Trophoblast cell (in vitro differentiated cells and primary cell): ENCODE measurements at regions not wholly inside any gene's neighbourhood (a gene's known extent, or its start where the extent isn't known, plus 50 kb on each side); places are given as distances from the start of the nearest gene placed in this dataset.
"Not testable (repeated sequence)": the region's sequence is repeated elsewhere in the genome, so short reads cannot be mapped to it uniquely, and the experiment has no call there.

Experiments
- DNase-seq, 2 donors: peaks; one replicate each; pipeline ENCODE4 v3.0.0-alpha.2; 2016
- H2AFZ ChIP-seq: 2 replicates; pipeline ENCODE4 v1.6.1; 2013; ENCODE audit warnings: low read length, moderate library complexity, mild to moderate bottlenecking; ENCODE audit not compliant: insufficient read depth, poor library complexity
- H2AK5ac ChIP-seq: 2 replicates; pipeline ENCODE4 v1.6.1; 2013; ENCODE audit warnings: mild to moderate bottlenecking, low read length
- H2BK120ac ChIP-seq: 2 replicates; pipeline ENCODE4 v1.6.1; 2013; ENCODE audit warnings: low read length, mild to moderate bottlenecking, moderate library complexity; ENCODE audit not compliant: insufficient read depth, poor library complexity
- H2BK12ac ChIP-seq: 2 replicates; pipeline ENCODE4 v1.6.1; 2013; ENCODE audit warnings: mild to moderate bottlenecking, low read length, moderate library complexity
- H2BK5ac ChIP-seq: 2 replicates; pipeline ENCODE4 v1.6.1; 2013; ENCODE audit warnings: low read length, low read depth, moderate library complexity, mild to moderate bottlenecking; ENCODE audit not compliant: poor library complexity
- H3K14ac ChIP-seq: 2 replicates; pipeline ENCODE4 v1.6.1; 2013; ENCODE audit warnings: mild to moderate bottlenecking, low read length
- H3K18ac ChIP-seq: 2 replicates; pipeline ENCODE4 v1.6.1; 2013; ENCODE audit warnings: mild to moderate bottlenecking, low read length
- H3K23ac ChIP-seq: 2 replicates; pipeline ENCODE4 v1.6.1; 2013; ENCODE audit warnings: low read length
- H3K27ac ChIP-seq: 2 replicates; pipeline ENCODE4 v1.5.1; 2013; ENCODE audit warnings: low read depth, mild to moderate bottlenecking, inconsistent platforms, low read length, moderate library complexity
- H3K27me3 ChIP-seq: 2 replicates; pipeline ENCODE4 v1.6.1; 2013; ENCODE audit warnings: inconsistent platforms, mild to moderate bottlenecking, low read length, moderate library complexity; ENCODE audit not compliant: insufficient read depth
- H3K36me3 ChIP-seq, 2 experiments: 1 replicate in 1 of 2; 2 replicates in 1 of 2; pipeline ENCODE4 v1.6.1; 2013; ENCODE audit warnings: low read length in 2 of 2, mild to moderate bottlenecking in 2 of 2, moderate library complexity in 1 of 2; ENCODE audit not compliant: insufficient read depth in 2 of 2, control insufficient read depth in 1 of 2
- H3K4ac ChIP-seq: 2 replicates; pipeline ENCODE4 v1.6.1; 2013; ENCODE audit warnings: low read depth, mild to moderate bottlenecking, low read length, moderate library complexity
- H3K4me1 ChIP-seq, 2 experiments: 1 replicate in 1 of 2; 2 replicates in 1 of 2; pipeline ENCODE4 v1.6.1; 2013; ENCODE audit warnings: low read length in 2 of 2, mild to moderate bottlenecking in 2 of 2, moderate library complexity in 1 of 2; ENCODE audit not compliant: insufficient read depth in 2 of 2, control insufficient read depth in 1 of 2
- H3K4me2 ChIP-seq: 2 replicates; pipeline ENCODE4 v1.6.1; 2013; ENCODE audit warnings: inconsistent platforms, mild to moderate bottlenecking, low read length, moderate library complexity
- H3K4me3 ChIP-seq: 2 replicates; pipeline ENCODE4 v1.5.1; 2013; ENCODE audit warnings: mild to moderate bottlenecking, low read depth, low read length, inconsistent platforms
- H3K79me1 ChIP-seq: one replicate; pipeline ENCODE4 v1.6.1; 2013; ENCODE audit warnings: low read length
- H3K79me2 ChIP-seq: 2 replicates; pipeline ENCODE4 v1.6.1; 2013; ENCODE audit warnings: low read length, mild to moderate bottlenecking; ENCODE audit not compliant: control insufficient read depth, insufficient read depth, poor library complexity
- H3K9ac ChIP-seq: 2 replicates; pipeline ENCODE4 v1.6.1; 2013; ENCODE audit warnings: mild to moderate bottlenecking, low read length
- H3K9me3 ChIP-seq: 2 replicates; pipeline ENCODE4 v1.6.1; 2013; ENCODE audit warnings: low read depth, mild to moderate bottlenecking, control low read depth, inconsistent platforms, low read length; ENCODE audit not compliant: insufficient read depth
- H4K12ac ChIP-seq: 2 replicates; pipeline ENCODE4 v1.6.1; 2013; ENCODE audit warnings: low read depth, mild to moderate bottlenecking, low read length, moderate library complexity
- H4K8ac ChIP-seq: 2 replicates; pipeline ENCODE4 v1.6.1; 2013; ENCODE audit warnings: low read depth, mild to moderate bottlenecking, low read length, moderate library complexity
- H4K91ac ChIP-seq: one replicate; pipeline ENCODE4 v1.6.1; 2013; ENCODE audit warnings: low read depth, mild to moderate bottlenecking, low read length, moderate library complexity
- WGBS: extraction: QIAGEN DNeasy Blood & Tissue Kit; methylation state at CpG from one replicate; pipeline ENCODE4 v1.1.7; 2013; ENCODE audit warnings: missing lambda C conversion rate; ENCODE audit not compliant: insufficient read length, insufficient coverage; ENCODE audit errors: extremely low coverage; 5-methylcytosine and 5-hydroxymethylcytosine counted together

GRCh38 chr14:87360246-87360645 lies 632.7 kb downstream of the GALC start:
- H2BK120ac ChIP-seq, H3K27me3 ChIP-seq, H3K14ac ChIP-seq, H3K27ac ChIP-seq, H3K4ac ChIP-seq, H3K9me3 ChIP-seq, H2AFZ ChIP-seq, H3K4me3 ChIP-seq, H3K9ac ChIP-seq, DNase-seq, H2BK5ac ChIP-seq, H4K8ac ChIP-seq, H4K91ac ChIP-seq, H4K12ac ChIP-seq, H3K4me1 ChIP-seq, H3K23ac ChIP-seq, H3K4me2 ChIP-seq, H3K79me1 ChIP-seq, H2AK5ac ChIP-seq, H3K36me3 ChIP-seq, H2BK12ac ChIP-seq, H3K18ac ChIP-seq, H3K79me2 ChIP-seq: not testable (repeated sequence)
- WGBS, result no CpG with 5 or more reads among the region's 8 CpGs

- no peak overlapping the region for H3K23ac ChIP-seq
- no peak overlapping the region for H4K91ac ChIP-seq
- H2AFZ ChIP-seq, result no peak overlapping the region
- H3K79me1 ChIP-seq, result no peaks in the 10 kb centered on the region
- WGBS, result no CpG with 5 or more reads among the region's 7 CpGs
- H3K18ac ChIP-seq, result no peak overlapping the region
- H4K12ac ChIP-seq, result no peak overlapping the region
- H2AK5ac ChIP-seq, result no peak overlapping the region
- peaks cover 2% of the 10 kb centered on the region for H3K9me3 ChIP-seq
- no peak overlapping the region for H3K4ac ChIP-seq
- H3K36me3 ChIP-seq, result no peaks in the 10 kb centered on the region
- H3K4me3 ChIP-seq, result no peak overlapping the region
- DNase-seq, result peak in 1 of 2 donors; percentile 3
- no peak overlapping the region for H2BK12ac ChIP-seq
- no peak overlapping the region for H2BK5ac ChIP-seq
- H3K4me1 ChIP-seq, result no peaks in the 10 kb centered on the region
- H3K79me2 ChIP-seq, result no peaks in the 10 kb centered on the region
- H2BK120ac ChIP-seq, result no peak overlapping the region
- no peak overlapping the region for H3K9ac ChIP-seq
- H3K4me2 ChIP-seq, result no peak overlapping the region
- no peaks in the 10 kb centered on the region for H3K27me3 ChIP-seq
- no peak overlapping the region for H3K14ac ChIP-seq
- no peak overlapping the region for H4K8ac ChIP-seq
- H3K27ac ChIP-seq, result no peak overlapping the region
These were observed 642.0 kb downstream of the GALC start for GRCh38 chr14:87351007-87351406.

- Histone ChIP-seq H3K79me2 (no peaks in the 10 kb centered on the region), H3K79me1 (no peaks in the 10 kb centered on the region), H2BK12ac (no peak overlapping the region), H3K9me3 (peaks cover 2% of the 10 kb centered on the region), H3K4me1 (no peaks in the 10 kb centered on the region), H4K8ac (no peak overlapping the region), H2AK5ac (no peak overlapping the region), H3K4me3 (no peak overlapping the region), H2BK5ac (no peak overlapping the region), H4K91ac (no peak overlapping the region), H4K12ac (no peak overlapping the region), H3K4ac (no peak overlapping the region), H2AFZ (no peak overlapping the region), H3K18ac (no peak overlapping the region), H3K27me3 (no peaks in the 10 kb centered on the region), H2BK120ac (no peak overlapping the region), H3K14ac (no peak overlapping the region), H3K9ac (no peak overlapping the region), H3K36me3 (no peaks in the 10 kb centered on the region), H3K23ac (no peak overlapping the region), H3K27ac (no peak overlapping the region), H3K4me2 (no peak overlapping the region)
- no peak for DNase-seq
- WGBS, result no CpG with 5 or more reads among the region's 3 CpGs
These were observed 643.1 kb downstream of the GALC start for GRCh38 chr14:87349921-87350320.

GRCh38 chr14:87343652-87344051 lies 649.3 kb downstream of the GALC start:
- no peak overlapping the region for H3K9ac ChIP-seq
- H3K18ac ChIP-seq, result no peak overlapping the region
- H3K27ac ChIP-seq, result no peak overlapping the region
- H3K4me1 ChIP-seq, result no peaks in the 10 kb centered on the region
- H4K12ac ChIP-seq, result no peak overlapping the region
- WGBS, result no CpG with 5 or more reads among the region's 3 CpGs
- H4K91ac ChIP-seq, result no peak overlapping the region
- no peaks in the 10 kb centered on the region for H3K27me3 ChIP-seq
- no peaks in the 10 kb centered on the region for H3K79me1 ChIP-seq
- H2AFZ ChIP-seq, result no peak overlapping the region
- H4K8ac ChIP-seq, result no peak overlapping the region
- no peak overlapping the region for H3K4me3 ChIP-seq
- H2BK5ac ChIP-seq, result no peak overlapping the region
- no peaks in the 10 kb centered on the region for H3K79me2 ChIP-seq
- no peaks in the 10 kb centered on the region for H3K36me3 ChIP-seq
- no peak overlapping the region for H3K4ac ChIP-seq
- H2BK120ac ChIP-seq, result no peak overlapping the region
- no peak overlapping the region for H3K4me2 ChIP-seq
- DNase-seq, result peak in 1 of 2 donors; percentile 14
- no peak overlapping the region for H3K23ac ChIP-seq
- no peak overlapping the region for H2BK12ac ChIP-seq
- no peak overlapping the region for H2AK5ac ChIP-seq
- no peak overlapping the region for H3K14ac ChIP-seq
- H3K9me3 ChIP-seq, result no peaks in the 10 kb centered on the region
